Tibial artery (tissue), 4 donors: ENCODE measurements at regions not wholly inside any gene's neighbourhood (a gene's known extent, or its start where the extent isn't known, plus 50 kb on each side); places are given as distances from the start of the nearest gene placed in this dataset.

Source experiments
- DNase-seq, 2 donors: peaks; one replicate each; pipeline ENCODE4 v3.0.0-alpha.2; 2019
- H3K27ac ChIP-seq, 2 donors: fragments of 200-600 bp; sonication (generic) in 1 of 2; 1 replicate in 1 of 2; 2 replicates in 1 of 2; pipeline ENCODE4 v1.5.1; 2018 to 2019; ENCODE audit warnings: mild to moderate bottlenecking in 1 of 2
- H3K27me3 ChIP-seq, 2 donors: fragments of 200-600 bp; sonication (generic) in 1 of 2; one replicate each; pipeline versions ENCODE4 v1.5.1 to v1.6.0; 2016 to 2019
- H3K36me3 ChIP-seq, 3 donors: fragments of 200-600 bp; sonication (generic) in 2 of 3; one replicate each; pipeline ENCODE4 v1.5.1; 2016 to 2019; ENCODE audit warnings: mild to moderate bottlenecking in 2 of 3
- H3K4me1 ChIP-seq, 4 donors: fragments of 200-600 bp; sonication (generic) in 2 of 4; 1 replicate in 3 of 4; 2 replicates in 1 of 4; pipeline ENCODE4 v1.5.1; 2016 to 2019
- H3K4me3 ChIP-seq, 2 donors: fragments of 200-600 bp; sonication (generic) in 1 of 2; 1 replicate in 1 of 2; 2 replicates in 1 of 2; pipeline ENCODE4 v1.5.1; 2018 to 2019; ENCODE audit warnings: mild to moderate bottlenecking in 2 of 2
- H3K9me3 ChIP-seq, 3 donors: fragments of 200-600 bp; sonication (generic) in 1 of 3; one replicate each; pipeline ENCODE4 v1.5.1; 2016 to 2019
- CTCF ChIP-seq, 2 experiments: fragments of 200-600 bp in 1 of 2; fragments of 450-650 bp in 1 of 2; IDR thresholded peaks; one replicate each; pipeline ENCODE4 v1.5.1; 2017 to 2019; ENCODE audit warnings: antibody characterized with exemption in 2 of 2, mild to moderate bottlenecking in 1 of 2, moderate library complexity in 1 of 2
- intact Hi-C: fragments of 100-400 bp; cut with DNase I; formaldehyde crosslinking; loops from one replicate; pipeline ENCODE4 v1.15.0; 2023; ENCODE audit warnings: low total_unique reads

GRCh38 chr22:48513929-48514328 is 1313.7 kb downstream of the BRD1 start:
- no peak for TF ChIP-seq CTCF (IDR thresholded peaks at IDR 0.05)
- H3K27me3 ChIP-seq, result peaks cover 0 to 15% of the 10 kb centered on the region in 2 donors
- H3K36me3 ChIP-seq, result no peaks in the 10 kb centered on the region
- H3K27ac ChIP-seq, result no peak overlapping the region
- H3K9me3 ChIP-seq, result no peaks in the 10 kb centered on the region
- H3K4me3 ChIP-seq, result no peak overlapping the region
- intact Hi-C loops, result no loop called here
- no peak for DNase-seq
- no peaks in the 10 kb centered on the region for H3K4me1 ChIP-seq

GRCh38 chr22:48513446-48513845 is 1314.2 kb downstream of the BRD1 start:
- Histone ChIP-seq H3K4me1 (no peaks in the 10 kb centered on the region), H3K27me3 (peaks cover 0 to 10% of the 10 kb centered on the region in 2 donors), H3K27ac (no peak overlapping the region), H3K36me3 (no peaks in the 10 kb centered on the region), H3K4me3 (no peak overlapping the region), H3K9me3 (no peaks in the 10 kb centered on the region)
- no peak for DNase-seq
- no peak for TF ChIP-seq CTCF (IDR thresholded peaks at IDR 0.05)
- intact Hi-C loops, result no loop called here

- DNase-seq, result no peak
- H3K4me1 ChIP-seq, result no peaks in the 10 kb centered on the region
- H3K36me3 ChIP-seq, result no peaks in the 10 kb centered on the region
- no peak for TF ChIP-seq CTCF (IDR thresholded peaks at IDR 0.05)
- H3K4me3 ChIP-seq, result no peak overlapping the region
- no peaks in the 10 kb centered on the region for H3K9me3 ChIP-seq
- intact Hi-C loops, result no loop called here
- H3K27me3 ChIP-seq, result peaks cover 0 to 11% of the 10 kb centered on the region in 2 donors
- no peak overlapping the region for H3K27ac ChIP-seq
These were observed 1315.8 kb downstream of the BRD1 start for GRCh38 chr22:48511781-48512327.

- H3K27ac ChIP-seq, result no peak overlapping the region
- no peak overlapping the region for H3K4me3 ChIP-seq
- H3K36me3 ChIP-seq, result no peaks in the 10 kb centered on the region
- DNase-seq, result no peak
- H3K27me3 ChIP-seq, result peaks cover 0 to 17% of the 10 kb centered on the region in 2 donors
- H3K4me1 ChIP-seq, result no peaks in the 10 kb centered on the region
- H3K9me3 ChIP-seq, result no peaks in the 10 kb centered on the region
- intact Hi-C loops, result no loop called here
- TF ChIP-seq CTCF (IDR thresholded peaks at IDR 0.05), result no peak
These were observed 1316.5 kb downstream of the BRD1 start for GRCh38 chr22:48511211-48511610.

GRCh38 chr22:48510599-48510998 is 1317.1 kb downstream of the BRD1 start:
- no peak for DNase-seq
- no peak overlapping the region for H3K27ac ChIP-seq
- peaks cover 0 to 21% of the 10 kb centered on the region in 2 donors for H3K27me3 ChIP-seq
- intact Hi-C loops, result no loop called here
- H3K4me3 ChIP-seq, result no peak overlapping the region
- H3K36me3 ChIP-seq, result no peaks in the 10 kb centered on the region
- no peak for TF ChIP-seq CTCF (IDR thresholded peaks at IDR 0.05)
- no peaks in the 10 kb centered on the region for H3K9me3 ChIP-seq
- H3K4me1 ChIP-seq, result no peaks in the 10 kb centered on the region
